GM21786 (cell line): ENCODE measurements at regions not wholly inside any gene's neighbourhood (a gene's known extent, or its start where the extent isn't known, plus 50 kb on each side); places are given as distances from the start of the nearest gene placed in this dataset.
"Not testable (repeated sequence)": the region's sequence is repeated elsewhere in the genome, so short reads cannot be mapped to it uniquely, and the experiment has no call there.

Experiments
- ATAC-seq: cut with Tn5 transposase; IDR thresholded peaks from one replicate; pipeline ENCODE4 v1.9.1; 2021; ENCODE audit not compliant: unreplicated experiment

DNA sequence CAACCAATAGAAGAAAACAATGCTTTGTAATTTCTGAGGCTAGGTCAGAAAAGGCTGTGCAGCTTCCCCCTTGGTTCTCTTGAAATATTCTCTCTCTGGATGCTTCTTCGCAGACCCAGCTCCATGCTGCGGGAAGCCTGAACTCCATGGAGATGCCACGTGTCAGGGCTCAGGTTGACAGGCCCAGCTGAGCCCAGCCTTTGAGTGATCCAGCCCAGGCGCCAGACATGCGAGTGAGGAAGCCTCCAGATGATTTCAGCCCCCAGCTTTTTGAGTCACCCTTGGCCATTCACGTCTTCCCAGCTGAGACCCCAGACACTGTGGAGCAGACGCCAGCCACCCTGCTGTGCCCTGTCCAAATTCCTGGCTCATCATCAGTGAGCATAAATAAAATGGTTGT, 378.4 kb upstream of the NRP1 start:
- ATAC-seq = no peak

DNA sequence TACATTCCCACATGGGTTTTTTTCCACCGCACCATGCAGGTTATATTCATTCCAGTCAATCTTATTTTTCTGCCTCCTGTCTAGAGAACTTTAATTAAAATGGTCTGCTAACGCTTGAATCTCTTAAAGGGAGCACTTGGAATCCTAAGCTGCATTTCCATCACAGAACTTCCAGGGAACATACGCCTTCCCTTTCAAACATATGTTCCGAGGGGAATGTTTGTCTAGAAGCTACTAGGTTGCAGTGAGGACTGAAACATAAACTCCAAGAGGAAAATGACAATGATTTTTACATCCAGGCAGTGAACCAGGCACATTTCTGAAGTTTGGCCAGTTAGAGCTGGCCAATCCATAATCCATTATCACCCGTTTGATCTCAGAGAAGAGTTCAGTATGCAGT, 375.5 kb upstream of the NRP1 start:
- no peak for ATAC-seq

DNA sequence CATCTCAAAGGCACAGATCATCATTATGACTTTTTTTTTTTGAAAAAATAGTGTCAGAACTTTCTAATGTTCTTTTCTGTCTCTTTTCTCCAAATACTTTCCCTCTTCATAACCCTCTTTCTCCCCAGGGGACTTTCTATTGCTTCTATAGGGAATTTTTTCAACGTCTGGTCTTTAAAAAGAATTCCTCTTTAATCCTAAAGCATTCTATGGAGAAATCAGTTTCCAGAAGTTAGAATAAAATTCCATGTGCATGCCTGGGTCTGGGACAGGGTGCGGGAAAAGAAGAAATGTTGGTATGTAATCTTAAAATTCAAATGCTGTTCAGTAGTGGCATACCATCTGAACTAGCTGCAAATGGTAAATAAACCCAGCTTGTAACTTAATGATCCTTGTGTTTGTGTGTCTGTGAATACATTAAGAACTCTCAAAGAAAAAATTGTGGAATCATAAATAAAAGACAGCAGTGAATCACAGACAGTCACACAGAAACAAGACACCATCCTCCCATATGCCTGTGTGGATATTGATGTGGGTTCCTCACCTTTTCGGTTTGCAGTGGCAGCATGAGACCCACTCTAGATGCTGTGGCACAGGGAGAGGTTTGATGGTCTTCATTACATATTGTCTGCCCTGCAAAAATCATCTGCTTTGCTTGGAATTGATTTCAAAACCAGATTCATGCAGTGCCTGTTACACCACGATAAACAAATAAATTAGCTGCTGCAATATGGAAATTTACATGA, 374.7 kb upstream of the NRP1 start:
- ATAC-seq = no peak

DNA sequence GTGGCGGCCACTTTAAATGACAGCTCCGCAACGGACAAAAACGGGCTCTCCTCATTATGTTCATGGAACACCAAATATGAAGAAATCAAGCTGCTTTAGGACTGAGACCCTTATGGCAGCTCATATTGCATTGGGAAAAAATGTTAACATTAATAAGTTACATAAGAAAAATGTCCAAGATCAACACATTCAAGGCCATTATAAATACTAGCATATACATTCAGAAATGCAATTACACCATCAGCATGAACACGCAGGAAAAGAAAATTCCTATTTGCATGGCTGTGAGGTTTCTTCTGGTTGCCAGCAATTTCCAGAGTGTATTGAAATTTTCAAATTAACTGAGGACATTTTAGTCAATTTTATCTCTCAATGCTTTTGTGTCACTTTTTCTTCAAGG, 374.1 kb upstream of the NRP1 start:
- ATAC-seq = no peak

DNA sequence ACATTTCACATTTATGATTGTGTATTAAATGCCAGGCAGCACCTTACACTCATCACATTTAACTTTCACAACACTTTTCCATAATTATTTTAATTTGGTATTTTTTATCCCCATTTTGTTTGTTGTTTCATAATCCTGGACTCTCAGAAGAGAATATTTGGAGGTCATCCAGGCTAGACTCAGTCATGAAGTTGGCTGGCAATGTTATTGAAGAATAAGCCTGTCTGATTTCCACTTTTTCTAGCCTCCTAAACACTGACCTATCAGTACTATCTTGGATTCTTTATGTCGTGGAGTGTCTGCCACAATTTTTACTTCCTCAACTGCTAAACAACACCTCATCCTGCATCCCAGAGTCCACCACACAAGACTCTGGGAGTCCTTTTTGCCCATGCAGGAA, 372.3 kb upstream of the NRP1 start:
- ATAC-seq = no peak

DNA sequence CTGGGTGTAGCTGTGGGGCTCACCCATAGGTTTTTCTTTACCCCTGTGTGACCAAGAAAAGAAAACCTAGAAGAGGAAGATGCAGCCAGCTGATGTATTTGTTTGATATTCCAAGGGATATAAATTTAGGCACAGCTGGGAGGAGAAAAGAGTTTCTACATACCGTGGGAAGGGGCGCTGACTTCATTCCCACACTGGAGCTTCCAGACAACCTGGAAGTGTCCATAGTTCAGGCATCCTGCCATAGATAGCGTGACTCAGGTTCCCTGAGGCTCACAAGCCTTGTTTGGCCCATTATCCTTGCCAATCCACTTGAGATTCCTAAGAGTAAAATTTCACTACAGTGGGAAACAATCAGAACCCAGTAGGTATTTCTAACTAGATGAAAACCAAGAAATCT, 371.7 kb upstream of the NRP1 start:
- ATAC-seq = no peak

DNA sequence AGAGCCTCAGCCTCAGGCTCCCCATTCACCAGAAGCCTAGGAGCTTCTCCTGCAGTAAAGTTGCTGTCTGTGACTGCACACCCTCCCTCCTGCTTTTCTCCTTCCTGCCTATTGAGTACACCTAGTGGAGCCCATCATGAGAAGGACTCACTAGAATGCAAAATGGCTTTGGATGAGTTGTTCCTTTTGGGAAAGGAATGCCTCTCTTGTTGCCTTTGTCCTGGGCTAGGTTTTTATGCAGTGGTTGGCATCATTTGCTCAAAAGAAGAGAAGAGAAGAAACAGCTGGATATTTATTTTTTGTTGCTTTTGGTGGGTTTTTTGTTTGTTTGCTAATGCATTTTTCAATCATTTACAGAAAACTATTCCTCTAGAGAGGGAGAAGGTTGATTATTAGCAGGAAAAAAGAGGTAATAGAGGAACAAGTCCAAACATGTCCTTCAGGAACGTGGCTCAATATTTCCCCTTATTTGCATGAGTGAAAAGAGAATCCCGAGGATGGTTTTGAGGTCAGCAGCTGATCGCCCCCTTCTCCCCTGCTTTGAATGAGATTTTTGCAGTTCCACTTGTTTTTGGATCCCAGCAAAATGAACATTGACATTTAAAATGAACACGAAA, 369.9 kb upstream of the NRP1 start:
- no peak for ATAC-seq

DNA sequence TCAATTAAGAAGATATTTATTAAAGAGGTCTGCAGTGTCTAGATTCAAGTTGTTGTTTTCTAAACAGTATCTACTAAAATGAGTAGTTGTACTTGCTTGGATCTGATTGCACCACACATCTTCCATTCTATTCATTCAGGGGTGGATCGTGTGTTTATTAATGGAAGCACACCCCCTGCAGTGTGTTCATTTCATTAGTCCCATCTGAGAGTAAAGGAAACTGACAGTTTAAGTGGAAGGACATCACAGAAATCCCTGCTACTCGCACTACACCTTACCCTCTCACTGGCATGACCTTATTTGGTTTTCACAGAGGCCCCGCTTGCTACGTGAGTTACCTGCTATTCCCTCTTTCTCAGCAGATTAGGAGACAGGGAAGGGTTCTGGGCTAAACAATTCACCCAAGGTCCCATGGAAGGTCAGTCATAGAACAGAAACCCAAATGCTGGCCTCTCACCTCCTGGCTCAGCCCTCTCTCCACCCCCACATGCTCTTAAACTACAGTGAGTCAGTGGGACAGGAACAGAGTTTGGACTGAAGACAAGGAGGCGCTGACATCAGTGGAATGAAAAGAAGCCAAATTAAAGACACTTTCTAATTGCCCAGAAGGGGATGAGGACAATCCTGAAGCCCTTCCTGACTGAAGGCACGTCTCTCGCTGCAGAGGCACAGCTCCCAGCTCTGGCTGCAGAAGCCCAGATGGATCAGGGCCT, 369.2 kb upstream of the NRP1 start:
- ATAC-seq = no peak

DNA sequence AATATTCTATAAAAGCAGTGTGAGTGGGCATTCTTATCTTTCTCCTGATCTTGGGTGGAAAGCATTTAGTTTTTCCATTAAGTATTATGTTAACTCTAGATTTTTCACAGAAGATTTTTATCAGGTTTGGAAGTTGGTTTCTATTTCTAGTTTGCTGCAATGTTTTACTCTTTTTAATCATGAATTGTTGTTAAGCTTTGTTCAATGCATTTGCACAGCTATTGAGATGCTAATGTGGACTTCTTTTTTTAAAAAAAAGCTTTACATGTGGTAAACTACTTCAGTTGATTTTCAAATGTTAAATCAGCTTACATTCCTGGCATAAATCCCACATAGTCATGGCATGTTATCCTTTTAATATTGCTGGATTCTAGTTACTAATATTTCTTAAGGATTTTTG, 363.6 kb upstream of the NRP1 start:
- ATAC-seq = no peak

DNA sequence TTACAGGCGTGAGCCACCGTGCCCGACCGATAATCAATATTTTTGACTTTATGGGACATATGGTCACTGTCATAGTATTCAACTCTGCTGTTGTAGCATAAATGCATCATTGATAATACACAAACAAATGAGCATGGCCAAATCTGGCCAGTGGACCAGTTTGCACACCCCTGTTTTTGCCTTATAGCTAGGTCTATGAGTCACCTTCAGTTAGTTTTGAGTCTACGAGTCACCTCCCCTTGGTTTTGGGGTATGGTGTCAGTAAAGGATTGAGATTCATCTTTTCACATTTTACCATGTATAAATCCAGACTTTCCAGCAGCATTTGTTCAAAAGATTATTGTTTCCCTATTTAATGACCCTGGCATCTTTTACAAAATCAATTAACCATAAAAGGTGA, 362.5 kb upstream of the NRP1 start:
- no peak for ATAC-seq

DNA sequence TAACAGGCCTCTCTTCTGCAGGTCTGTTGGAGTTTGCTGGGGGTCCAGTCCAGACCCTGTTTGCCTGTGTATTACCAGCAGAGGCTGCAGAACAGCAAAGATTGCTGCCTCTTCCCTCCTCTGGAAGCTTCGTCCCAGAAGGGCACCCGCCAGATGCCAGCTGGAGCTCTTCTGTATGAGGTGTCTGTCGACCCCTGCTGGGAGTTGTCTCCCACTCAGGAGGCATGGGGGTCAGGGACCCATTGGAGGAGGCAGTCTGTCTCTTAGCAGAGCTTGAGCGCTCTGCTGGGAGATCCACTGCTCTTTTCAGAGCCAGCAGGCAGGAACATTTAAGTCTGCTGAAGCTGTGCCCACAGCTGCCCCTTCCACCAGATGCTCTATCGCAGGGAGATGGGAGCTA, 361.1 kb upstream of the NRP1 start:
- no peak for ATAC-seq

DNA sequence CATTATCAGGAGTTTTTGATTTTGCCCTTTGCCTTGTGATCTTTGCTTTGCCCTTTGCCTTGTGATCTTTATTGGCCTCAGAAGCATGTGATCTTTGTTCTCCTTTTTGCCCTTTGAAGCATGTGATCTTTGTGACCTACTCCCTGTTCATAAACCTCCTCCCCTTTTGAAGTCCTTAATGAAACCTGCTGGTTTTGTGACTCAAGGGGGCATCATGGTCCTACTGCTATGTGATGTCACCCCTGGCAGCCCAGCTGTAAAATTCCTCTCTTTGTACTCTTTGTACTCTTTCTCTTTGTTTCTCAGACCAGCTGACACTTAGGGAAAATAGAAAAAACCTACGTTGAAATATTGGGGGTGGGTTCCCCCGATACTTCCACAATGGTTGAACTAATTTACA, 356.1 kb upstream of the NRP1 start:
- not testable (repeated sequence) for ATAC-seq

DNA sequence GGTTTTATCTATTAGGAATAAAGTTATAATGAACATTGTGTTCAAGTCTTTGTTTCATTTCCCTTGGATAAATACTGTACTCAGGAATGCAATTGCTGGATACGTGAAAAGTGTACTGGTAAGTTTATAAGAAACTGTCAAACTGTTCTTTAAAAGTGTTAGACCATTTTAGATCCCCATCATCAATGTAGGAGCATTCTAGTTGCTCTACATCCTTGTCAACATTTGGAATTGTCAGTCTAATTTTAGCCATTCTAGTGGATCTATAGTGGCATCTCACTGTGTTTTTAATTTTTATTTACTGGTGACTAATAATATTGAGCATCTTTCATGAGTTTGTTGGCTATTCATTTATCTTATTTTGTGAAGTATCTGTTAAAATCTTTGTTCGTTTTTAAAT, 354.0 kb upstream of the NRP1 start:
- ATAC-seq = no peak

DNA sequence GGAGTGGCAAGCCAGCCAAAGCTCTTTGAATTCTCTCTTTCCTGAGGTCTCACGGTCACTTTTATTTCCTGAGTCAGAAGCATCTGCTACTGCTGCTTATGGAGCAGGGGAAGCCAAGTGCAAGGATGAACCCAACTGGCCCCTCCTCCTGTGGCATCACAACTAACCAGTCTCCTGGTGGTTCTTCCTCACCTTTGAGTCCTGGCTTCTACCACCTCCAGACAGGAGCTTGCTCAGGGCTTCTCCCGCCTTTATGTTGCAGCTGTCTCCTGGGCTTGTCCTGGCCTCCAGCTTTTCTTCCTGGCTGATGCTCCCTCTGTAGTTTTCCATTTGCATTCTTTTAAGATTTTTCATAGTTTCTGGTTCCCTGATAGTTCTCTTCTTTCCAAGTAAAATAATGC, 349.7 kb upstream of the NRP1 start:
- ATAC-seq = no peak

DNA sequence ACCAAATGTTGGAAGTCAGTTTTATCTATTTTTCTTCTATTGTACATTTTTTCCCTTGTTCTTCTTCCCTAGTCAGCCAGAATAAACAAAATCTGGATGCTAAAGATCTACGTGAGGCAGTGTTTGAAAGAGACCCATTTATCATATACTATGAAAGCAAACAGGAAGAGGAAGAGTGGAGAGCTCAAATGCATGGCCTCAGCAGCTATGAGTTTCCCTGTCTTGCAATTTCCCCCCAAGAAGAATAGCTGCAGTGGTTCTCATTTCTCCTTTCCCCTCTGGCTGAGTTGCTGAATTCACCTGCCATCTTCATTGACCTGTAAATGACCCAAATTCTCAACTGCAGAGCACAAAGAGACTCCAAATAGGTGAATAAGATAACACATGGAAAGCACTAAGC, 347.1 kb upstream of the NRP1 start:
- ATAC-seq = no peak

DNA sequence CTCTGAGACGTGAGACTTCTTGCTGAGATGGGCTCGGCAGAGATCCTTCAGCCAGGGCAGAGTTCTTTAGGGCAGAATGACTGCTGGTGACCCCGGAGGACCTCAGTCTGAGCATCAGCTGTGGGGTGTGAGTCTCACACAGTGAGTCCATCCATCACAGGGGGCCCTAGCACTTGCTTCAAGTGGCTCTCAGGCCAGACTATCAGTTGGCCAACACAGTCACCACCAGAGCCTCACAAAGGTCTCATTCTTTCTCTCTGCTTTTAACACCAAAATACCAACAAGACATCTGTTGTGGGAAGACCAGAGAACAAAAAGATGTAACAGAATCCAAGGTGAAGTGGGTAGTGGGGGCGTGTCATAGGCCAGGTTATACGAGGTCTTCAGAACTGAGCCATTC, 345.6 kb upstream of the NRP1 start:
- no peak for ATAC-seq

DNA sequence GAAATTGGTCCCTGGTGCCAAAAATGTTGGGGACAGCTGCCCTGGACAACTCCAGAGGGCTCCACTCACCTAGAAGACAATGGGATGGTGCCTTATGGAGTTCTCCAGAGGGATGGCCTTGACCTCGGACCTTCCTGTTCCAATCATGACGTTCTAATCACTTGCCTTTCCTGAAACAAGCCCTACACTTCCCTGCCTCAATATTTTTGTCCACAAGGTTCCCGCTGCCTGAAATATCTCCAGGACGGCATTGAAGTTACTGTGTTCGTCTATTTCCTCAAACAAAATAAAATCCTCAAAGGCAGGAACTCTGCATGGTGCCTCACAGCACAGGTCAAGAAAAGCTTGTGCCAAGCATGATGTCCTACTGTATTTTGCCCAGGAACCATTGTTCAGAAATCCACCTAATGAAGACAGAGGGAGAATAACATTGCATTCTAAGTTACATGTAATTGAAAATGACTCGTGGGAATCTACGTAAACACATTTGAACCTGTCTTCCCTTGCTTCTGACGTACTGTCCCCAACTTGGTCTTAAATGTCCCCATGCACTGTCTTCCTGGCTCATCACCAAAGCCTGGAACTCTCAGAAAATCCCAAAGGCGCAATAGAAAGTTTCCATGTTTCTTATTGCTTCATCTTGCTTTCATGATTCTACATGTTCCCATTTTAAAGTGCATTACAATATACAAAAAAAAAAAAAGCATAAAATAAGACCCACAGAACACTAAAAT, 342.3 kb upstream of the NRP1 start:
- ATAC-seq = no peak

DNA sequence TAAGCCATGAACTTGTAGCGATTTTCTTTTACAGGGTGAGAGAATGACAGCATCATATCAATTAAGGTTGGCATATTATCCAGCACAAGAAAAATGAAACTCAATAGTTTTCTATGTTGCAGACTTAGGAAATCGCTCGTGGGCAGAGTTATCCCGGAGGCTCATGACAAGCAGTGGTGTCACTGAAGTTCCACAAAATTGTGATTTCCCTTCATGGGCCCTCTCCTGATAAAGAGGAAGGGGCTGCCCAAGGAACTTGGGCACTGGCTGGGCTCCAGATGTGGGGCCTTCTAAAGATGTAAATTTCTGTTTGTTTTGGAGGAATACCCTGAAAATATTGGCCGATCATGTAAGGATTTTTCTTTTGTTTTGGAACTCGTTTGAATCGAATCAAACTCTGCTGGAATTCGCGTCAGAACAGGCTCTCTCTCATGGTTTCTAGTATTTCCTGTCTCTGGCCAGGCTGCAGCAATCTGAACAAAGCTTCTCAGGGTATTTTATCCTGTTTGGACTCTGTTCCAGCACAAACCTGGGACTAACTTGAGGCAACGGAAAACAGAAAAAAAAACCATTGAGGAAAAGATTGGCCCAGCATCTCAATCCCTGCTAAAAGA, 340.6 kb upstream of the NRP1 start:
- no peak for ATAC-seq

DNA sequence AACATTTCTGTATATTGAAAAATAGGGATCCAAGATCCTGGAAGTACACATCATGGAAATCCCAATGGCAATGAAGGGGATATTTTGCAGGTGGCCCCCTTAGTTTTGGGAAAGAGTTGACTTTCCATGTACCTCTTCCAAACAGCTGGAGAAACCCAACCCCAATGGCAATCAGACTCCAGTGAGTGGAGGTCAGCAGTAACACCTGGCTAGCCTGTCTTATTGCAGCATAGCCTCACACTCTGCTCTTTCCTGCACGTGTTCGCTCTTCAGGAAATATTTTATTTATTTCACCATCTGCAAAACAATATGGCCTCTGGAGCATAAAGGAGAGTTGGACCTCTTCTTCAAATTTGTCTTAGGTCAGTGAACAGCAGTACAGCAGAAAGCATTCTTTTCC, 340.0 kb upstream of the NRP1 start:
- no peak for ATAC-seq

DNA sequence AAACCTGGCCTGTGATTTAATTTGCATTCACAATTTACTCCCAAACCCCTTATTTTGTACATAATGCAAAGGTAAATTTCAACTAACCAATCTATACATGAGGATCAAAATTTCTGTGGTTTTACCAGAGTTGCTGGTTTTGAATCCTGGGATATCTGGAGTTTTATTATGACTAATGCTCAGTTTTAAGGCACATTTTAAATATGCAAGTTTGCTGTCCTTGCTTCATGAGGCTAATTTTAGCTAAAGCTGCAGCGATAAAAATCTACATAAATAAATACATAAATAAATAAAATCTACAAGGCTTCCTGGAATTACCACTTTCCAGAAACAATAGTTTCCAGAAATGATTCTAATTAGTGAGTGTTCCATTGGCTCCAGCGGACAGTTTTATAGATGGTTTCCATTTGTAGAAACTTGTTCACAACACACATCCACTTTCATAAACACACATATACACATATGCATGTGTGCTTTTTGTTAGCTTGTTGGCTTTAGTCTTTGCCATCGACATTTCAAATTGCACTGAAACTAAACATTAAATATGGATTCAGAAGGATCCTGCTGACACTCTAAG, 339.5 kb upstream of the NRP1 start:
- no peak for ATAC-seq

DNA sequence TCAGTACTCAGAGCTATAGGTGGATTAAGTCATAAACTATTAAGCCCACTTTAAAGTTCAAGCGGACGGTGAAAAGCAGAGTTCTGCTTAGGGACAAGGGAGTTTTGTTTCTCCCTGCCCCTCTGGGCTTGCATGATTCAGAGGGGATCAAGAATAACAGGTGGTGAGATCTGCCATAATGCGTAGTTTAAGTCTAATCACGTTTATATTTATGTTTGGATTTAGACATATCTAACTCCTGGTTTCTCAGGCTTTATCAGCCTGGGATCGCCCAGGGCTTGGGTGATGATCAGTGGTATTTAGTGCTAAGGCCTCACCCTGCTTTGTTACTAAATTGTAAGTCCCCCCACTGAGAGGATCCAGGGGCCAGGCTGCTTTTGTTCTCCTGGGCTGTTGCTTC, 335.4 kb upstream of the NRP1 start:
- no peak for ATAC-seq
